HG03159 (cell line): ENCODE measurements at regions not wholly inside any gene's neighbourhood (a gene's known extent, or its start where the extent isn't known, plus 50 kb on each side); places are given as distances from the start of the nearest gene placed in this dataset.

Experiments
- ATAC-seq: cut with Tn5 transposase; IDR thresholded peaks from one replicate; pipeline ENCODE4 v1.9.1; 2021; ENCODE audit warnings: mild to moderate bottlenecking, moderate library complexity; ENCODE audit not compliant: unreplicated experiment

- ATAC-seq, result no peak
Measured at GRCh38 chr5:135220394-135221186, 178.4 kb downstream of the MACROH2A1 start.

GRCh38 chr5:135219868-135220267 is 179.2 kb downstream of the MACROH2A1 start:
- no peak for ATAC-seq

- no peak for ATAC-seq
Measured at GRCh38 chr5:135218790-135219568, 180.1 kb downstream of the MACROH2A1 start.

GRCh38 chr5:135218486-135218755 is 180.6 kb downstream of the MACROH2A1 start:
- ATAC-seq, result no peak

- no peak for ATAC-seq
Measured at GRCh38 chr5:135217669-135218485, 181.2 kb downstream of the MACROH2A1 start.

- no peak for ATAC-seq
Measured at GRCh38 chr5:135216471-135217343, 182.3 kb downstream of the MACROH2A1 start.

GRCh38 chr5:135215617-135216470 is 181.8 kb upstream of the PITX1 start:
- no peak for ATAC-seq

GRCh38 chr5:135214897-135215616 is 181.0 kb upstream of the PITX1 start:
- no peak for ATAC-seq

- no peak for ATAC-seq
Measured at GRCh38 chr5:135213466-135214239, 179.6 kb upstream of the PITX1 start.

- ATAC-seq, result no peak
Measured at GRCh38 chr5:135213027-135213386, 179.0 kb upstream of the PITX1 start.

- no peak for ATAC-seq
Measured at GRCh38 chr5:135212361-135213026, 178.5 kb upstream of the PITX1 start.

GRCh38 chr5:135211791-135212190 is 177.8 kb upstream of the PITX1 start:
- ATAC-seq, result no peak

GRCh38 chr5:135211083-135211790 is 177.2 kb upstream of the PITX1 start:
- no peak for ATAC-seq

- no peak for ATAC-seq
Measured at GRCh38 chr5:135210286-135211055, 176.4 kb upstream of the PITX1 start.

- no peak for ATAC-seq
Measured at GRCh38 chr5:135208903-135209721, 175.1 kb upstream of the PITX1 start.

GRCh38 chr5:135208555-135208902 is 174.5 kb upstream of the PITX1 start:
- ATAC-seq, result no peak
